PC-9 (cell line): ENCODE measurements at regions not wholly inside any gene's neighbourhood (a gene's known extent, or its start where the extent isn't known, plus 50 kb on each side); places are given as distances from the start of the nearest gene placed in this dataset.

Experiments
- CTCF ChIP-seq: fragments of 200-600 bp; sonication (generic); conservative IDR thresholded peaks from 2 replicates; pipeline ENCODE4 v1.6.1; 2017; ENCODE audit warnings: mixed run types, antibody characterized with exemption, mild to moderate bottlenecking, moderate library complexity
- EZH2 ChIP-seq: fragments of 200-600 bp; sonication (generic); IDR thresholded peaks from 2 replicates; pipeline ENCODE4 v1.8.0; 2017; ENCODE audit warnings: antibody characterized with exemption, low read depth

- TF ChIP-seq CTCF = no peak
- TF ChIP-seq EZH2 = no peak
Measured at GRCh38 chr15:95499397-95499796, 831.1 kb upstream of the NR2F2 start.
